Immature natural killer cell (primary cell): ENCODE measurements at regions not wholly inside any gene's neighbourhood (a gene's known extent, or its start where the extent isn't known, plus 50 kb on each side); places are given as distances from the start of the nearest gene placed in this dataset.
"Not testable (repeated sequence)": the region's sequence is repeated elsewhere in the genome, so short reads cannot be mapped to it uniquely, and the experiment has no call there.

Experiments used
- DNase-seq, 3 donors: peaks; one replicate each; pipeline ENCODE4 v3.0.0; 2022; ENCODE audit warnings: mixed read lengths in 1 of 3
- H3K27ac Mint-ChIP-seq, 6 donors: one replicate each; pipeline ENCODE4 v1.8.0; 2020; ENCODE audit warnings: mixed read lengths in 6 of 6, mild to moderate bottlenecking in 5 of 6, inconsistent platforms in 4 of 6, moderate library complexity in 3 of 6
- H3K27me3 Mint-ChIP-seq, 3 donors: one replicate each; pipeline ENCODE4 v1.8.0; 2020 to 2021; ENCODE audit warnings: low read depth in 3 of 3, mild to moderate bottlenecking in 3 of 3, mixed read lengths in 3 of 3, moderate library complexity in 3 of 3, inconsistent platforms in 1 of 3
- H3K36me3 Mint-ChIP-seq, 3 donors: one replicate each; pipeline ENCODE4 v1.8.0; 2020; ENCODE audit warnings: mixed read lengths in 3 of 3, inconsistent platforms in 2 of 3, mild to moderate bottlenecking in 2 of 3
- H3K4me1 Mint-ChIP-seq, 2 donors: one replicate each; pipeline ENCODE4 v1.8.0; 2020; ENCODE audit warnings: inconsistent platforms in 2 of 2, mild to moderate bottlenecking in 2 of 2, mixed read lengths in 2 of 2, moderate library complexity in 1 of 2
- H3K4me3 Mint-ChIP-seq, 5 donors: one replicate each; pipeline ENCODE4 v1.8.0; 2020; ENCODE audit warnings: mild to moderate bottlenecking in 5 of 5, mixed read lengths in 5 of 5, inconsistent platforms in 3 of 5, moderate library complexity in 3 of 5
- H3K9me3 Mint-ChIP-seq, 6 donors: one replicate each; pipeline ENCODE4 v1.8.0; 2020; ENCODE audit warnings: mild to moderate bottlenecking in 6 of 6, mixed read lengths in 6 of 6, inconsistent platforms in 4 of 6, moderate library complexity in 3 of 6

GRCh38 chr2:138066139-138066806, 102.0 kb downstream of the HNMT start:
- Mint-ChIP-seq H3K9me3 (peaks cover 0 to 7% (median under 1%) of the 10 kb centered on the region in 6 donors), H3K27ac (no peak overlapping the region), H3K4me3 (no peak overlapping the region), H3K36me3 (no peaks in the 10 kb centered on the region), H3K4me1 (no peaks in the 10 kb centered on the region), H3K27me3 (no peaks in the 10 kb centered on the region)
- DNase-seq, result no peak

- H3K4me3 Mint-ChIP-seq, result no peak overlapping the region
- H3K9me3 Mint-ChIP-seq, result peaks cover 0 to 7% (median 3%) of the 10 kb centered on the region in 6 donors
- no peak for DNase-seq
- H3K36me3 Mint-ChIP-seq, result no peaks in the 10 kb centered on the region
- H3K27ac Mint-ChIP-seq, result no peak overlapping the region
- no peaks in the 10 kb centered on the region for H3K27me3 Mint-ChIP-seq
- H3K4me1 Mint-ChIP-seq, result no peaks in the 10 kb centered on the region
These were observed 102.6 kb downstream of the HNMT start for GRCh38 chr2:138066841-138067240.

DNA sequence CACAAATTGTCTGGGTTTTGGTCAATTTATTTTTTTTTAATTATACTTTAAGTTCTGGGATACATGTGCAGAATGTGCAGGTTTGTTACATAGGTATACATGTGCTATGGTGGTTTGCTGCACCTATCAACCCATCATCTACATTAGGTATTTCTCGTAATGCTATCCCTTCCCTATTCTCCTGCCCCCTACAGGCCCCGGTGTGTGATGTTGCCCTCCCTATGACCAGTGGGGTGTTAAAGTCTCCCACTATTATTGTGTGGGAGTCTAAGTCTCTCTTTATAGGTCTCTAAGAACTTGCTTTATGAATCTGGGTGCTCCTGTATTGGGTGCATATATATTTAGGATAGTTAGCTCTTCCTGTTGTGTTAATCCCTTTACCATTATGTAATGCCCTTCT, 104.4 kb downstream of the HNMT start:
- not testable (repeated sequence) for H3K27ac Mint-ChIP-seq, H3K4me3 Mint-ChIP-seq, H3K4me1 Mint-ChIP-seq, H3K27me3 Mint-ChIP-seq, DNase-seq, H3K36me3 Mint-ChIP-seq
- H3K9me3 Mint-ChIP-seq, result peaks cover 0 to 15% (median 6%) of the 10 kb centered on the region in 6 donors

GRCh38 chr2:138071042-138071719, 106.9 kb downstream of the HNMT start:
- H3K36me3 Mint-ChIP-seq, H3K27me3 Mint-ChIP-seq, H3K27ac Mint-ChIP-seq, H3K4me3 Mint-ChIP-seq, H3K4me1 Mint-ChIP-seq, DNase-seq: not testable (repeated sequence)
- H3K9me3 Mint-ChIP-seq, result peaks cover under 1 to 17% (median 10%) of the 10 kb centered on the region in 6 donors

DNA sequence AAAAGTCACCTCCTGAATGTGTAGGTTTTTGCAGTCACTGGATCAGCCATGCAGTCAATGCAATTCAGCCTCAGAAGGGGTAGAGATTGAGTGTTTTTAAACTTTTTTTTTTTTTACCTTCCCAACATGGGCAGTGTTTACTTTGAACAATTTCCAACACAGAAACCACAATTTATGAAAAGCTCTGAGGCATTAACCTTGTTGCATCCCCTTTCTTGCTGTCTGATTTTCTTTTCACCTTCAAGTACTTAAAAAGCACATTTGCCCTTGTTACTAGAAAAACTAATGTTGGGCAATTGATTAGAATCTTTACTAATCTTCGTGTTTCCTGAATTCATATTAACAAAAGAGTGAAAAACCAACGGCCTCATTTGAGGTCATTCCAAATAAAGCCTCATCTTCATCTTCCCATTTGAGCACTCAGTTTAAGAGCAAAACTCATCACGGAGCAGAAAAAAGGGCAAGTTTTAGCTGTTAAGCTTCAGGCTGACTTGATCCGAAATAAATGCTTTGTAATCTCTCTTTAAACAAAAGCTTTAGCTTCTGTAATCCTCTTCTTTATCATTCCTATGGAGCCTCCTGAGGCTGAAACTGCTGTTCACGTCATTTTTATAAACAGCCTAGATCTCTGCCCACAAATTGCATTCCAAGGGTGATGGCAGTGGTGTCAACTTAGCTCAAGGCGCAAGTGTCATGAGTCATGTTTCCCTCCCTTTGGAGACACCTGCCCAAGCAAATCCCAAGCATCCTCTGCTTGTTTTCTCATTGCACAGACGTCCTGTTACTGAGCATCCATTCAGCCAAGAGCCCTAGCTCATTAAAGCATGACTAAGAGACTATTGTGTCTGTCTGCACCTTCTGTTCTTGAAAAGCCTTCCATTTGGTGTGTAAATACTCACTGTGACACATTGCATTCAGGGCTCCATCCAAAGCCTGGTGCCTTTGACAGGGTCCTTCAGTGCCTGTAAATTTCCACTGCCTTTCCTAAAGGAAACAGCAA, 107.7 kb downstream of the HNMT start:
- no peak overlapping the region for H3K4me3 Mint-ChIP-seq
- peaks cover 0 to 2% (median 0%) of the 10 kb centered on the region in 3 donors for H3K27me3 Mint-ChIP-seq
- no peaks in the 10 kb centered on the region for H3K4me1 Mint-ChIP-seq
- no peaks in the 10 kb centered on the region for H3K36me3 Mint-ChIP-seq
- peaks cover 3 to 21% (median 13%) of the 10 kb centered on the region in 6 donors for H3K9me3 Mint-ChIP-seq
- no peak overlapping the region for H3K27ac Mint-ChIP-seq
- DNase-seq, result no peak

DNA sequence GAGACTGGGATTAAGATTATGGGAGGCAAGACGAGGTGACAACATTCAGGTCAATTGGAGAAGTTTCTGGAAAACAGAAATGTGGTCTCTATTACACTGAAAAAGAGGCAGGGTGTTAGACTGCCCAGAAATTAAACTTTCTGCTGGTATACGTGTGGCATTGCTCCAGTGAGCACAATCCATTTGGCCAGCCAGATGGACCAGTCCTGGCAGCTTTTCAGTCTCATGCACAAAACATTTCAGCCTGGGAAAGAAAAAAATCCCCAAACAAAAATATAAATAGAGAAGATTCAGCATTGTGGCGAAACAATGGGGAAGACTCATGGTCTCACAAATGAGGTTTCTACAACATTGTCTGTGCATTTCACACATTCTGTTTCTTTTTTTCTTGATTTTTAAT, 113.9 kb downstream of the HNMT start:
- Mint-ChIP-seq H3K27ac (no peak overlapping the region), H3K9me3 (peaks cover 0 to 18% (median 7%) of the 10 kb centered on the region in 6 donors), H3K4me1 (no peaks in the 10 kb centered on the region), H3K36me3 (no peaks in the 10 kb centered on the region), H3K27me3 (peaks cover 0 to 2% (median 2%) of the 10 kb centered on the region in 3 donors), H3K4me3 (no peak overlapping the region)
- no peak for DNase-seq

DNA sequence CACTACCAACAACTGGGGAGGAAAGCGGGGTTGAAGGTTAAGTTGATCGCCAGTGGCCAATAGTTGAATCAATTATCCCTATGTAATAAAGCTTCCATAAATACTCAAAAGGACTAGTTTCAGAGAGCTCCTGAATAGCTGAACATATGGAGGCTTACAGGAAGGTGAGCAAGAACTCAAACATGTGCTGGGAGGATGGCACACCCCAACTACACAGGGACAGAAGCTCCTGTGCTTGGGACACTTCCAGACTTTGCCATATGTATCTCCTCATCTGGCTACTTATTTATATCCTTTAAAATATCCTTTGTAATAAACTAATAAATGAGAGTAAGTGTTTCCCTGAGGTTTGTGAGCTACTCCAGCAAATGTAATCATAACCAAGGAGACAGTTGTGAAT, 115.7 kb downstream of the HNMT start:
- H3K4me3 Mint-ChIP-seq, result no peak overlapping the region
- peaks cover 0 to 2% (median 2%) of the 10 kb centered on the region in 3 donors for H3K27me3 Mint-ChIP-seq
- H3K27ac Mint-ChIP-seq, result no peak overlapping the region
- H3K9me3 Mint-ChIP-seq, result peaks cover 0 to 20% (median 8%) of the 10 kb centered on the region in 6 donors
- DNase-seq, result no peak
- H3K4me1 Mint-ChIP-seq, result no peaks in the 10 kb centered on the region
- no peaks in the 10 kb centered on the region for H3K36me3 Mint-ChIP-seq

GRCh38 chr2:138081225-138082073, 117.2 kb downstream of the HNMT start:
- no peak for DNase-seq
- H3K4me1 Mint-ChIP-seq, result no peaks in the 10 kb centered on the region
- no peaks in the 10 kb centered on the region for H3K36me3 Mint-ChIP-seq
- H3K27ac Mint-ChIP-seq, result no peak overlapping the region
- H3K4me3 Mint-ChIP-seq, result no peak overlapping the region
- peaks cover 0 to 26% (median 4%) of the 10 kb centered on the region in 6 donors for H3K9me3 Mint-ChIP-seq
- peaks cover 0 to 2% (median 2%) of the 10 kb centered on the region in 3 donors for H3K27me3 Mint-ChIP-seq

DNA sequence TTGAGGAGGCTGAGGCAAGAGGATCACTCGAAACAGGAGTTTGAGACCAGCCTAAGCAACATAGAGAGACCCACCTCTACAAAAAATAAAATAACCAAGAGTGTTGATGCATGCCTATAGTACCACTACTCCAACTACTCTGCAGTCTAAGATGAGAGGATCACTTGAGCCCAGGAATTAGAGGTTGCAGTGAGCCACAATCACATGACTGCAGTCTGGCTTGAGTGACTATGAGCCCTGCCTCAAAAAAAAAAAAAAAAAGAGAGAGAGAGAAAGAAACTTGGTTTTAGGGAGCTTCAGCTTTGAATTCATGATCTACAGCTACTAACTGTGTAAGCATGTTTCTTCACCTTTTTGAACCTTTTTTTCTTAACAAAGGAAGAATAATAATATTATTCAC, 119.9 kb downstream of the HNMT start:
- no peak for DNase-seq
- Mint-ChIP-seq H3K9me3 (peaks cover 0 to 22% (median 5%) of the 10 kb centered on the region in 6 donors), H3K4me1 (no peaks in the 10 kb centered on the region), H3K4me3 (no peak overlapping the region), H3K27ac (no peak overlapping the region), H3K36me3 (no peaks in the 10 kb centered on the region), H3K27me3 (peaks cover 0 to 2% (median 2%) of the 10 kb centered on the region in 3 donors)

GRCh38 chr2:138085441-138085840, 121.2 kb downstream of the HNMT start:
- H3K27ac Mint-ChIP-seq, H3K4me1 Mint-ChIP-seq, DNase-seq, H3K27me3 Mint-ChIP-seq, H3K4me3 Mint-ChIP-seq, H3K36me3 Mint-ChIP-seq: not testable (repeated sequence)
- H3K9me3 Mint-ChIP-seq, result peaks cover 0 to 25% (median 5%) of the 10 kb centered on the region in 6 donors

DNA sequence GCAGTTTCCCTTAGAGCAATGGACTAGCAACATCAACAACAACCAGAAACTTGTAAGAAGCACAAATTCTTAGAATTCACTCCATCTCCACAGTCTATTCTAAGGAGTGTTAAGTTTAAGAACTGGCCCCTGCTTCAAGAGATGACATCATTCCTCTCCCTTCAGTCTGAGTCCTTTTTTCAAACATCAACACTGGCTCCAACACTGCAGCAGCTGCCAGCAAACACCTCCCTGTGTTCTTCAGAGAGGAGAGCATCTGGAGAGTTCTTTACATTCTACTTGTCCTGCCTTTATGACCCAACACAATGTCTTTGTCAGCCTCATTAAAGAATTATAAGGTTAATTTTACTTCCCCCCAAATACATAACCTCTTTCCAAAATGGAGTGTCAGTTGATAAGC, 122.3 kb downstream of the HNMT start:
- H3K9me3 Mint-ChIP-seq, result peaks cover 0 to 25% (median 5%) of the 10 kb centered on the region in 6 donors
- no peaks in the 10 kb centered on the region for H3K36me3 Mint-ChIP-seq
- no peaks in the 10 kb centered on the region for H3K4me1 Mint-ChIP-seq
- H3K27ac Mint-ChIP-seq, result no peak overlapping the region
- DNase-seq, result no peak
- H3K4me3 Mint-ChIP-seq, result no peak overlapping the region
- H3K27me3 Mint-ChIP-seq, result peaks cover 0 to 2% (median 0%) of the 10 kb centered on the region in 3 donors

DNA sequence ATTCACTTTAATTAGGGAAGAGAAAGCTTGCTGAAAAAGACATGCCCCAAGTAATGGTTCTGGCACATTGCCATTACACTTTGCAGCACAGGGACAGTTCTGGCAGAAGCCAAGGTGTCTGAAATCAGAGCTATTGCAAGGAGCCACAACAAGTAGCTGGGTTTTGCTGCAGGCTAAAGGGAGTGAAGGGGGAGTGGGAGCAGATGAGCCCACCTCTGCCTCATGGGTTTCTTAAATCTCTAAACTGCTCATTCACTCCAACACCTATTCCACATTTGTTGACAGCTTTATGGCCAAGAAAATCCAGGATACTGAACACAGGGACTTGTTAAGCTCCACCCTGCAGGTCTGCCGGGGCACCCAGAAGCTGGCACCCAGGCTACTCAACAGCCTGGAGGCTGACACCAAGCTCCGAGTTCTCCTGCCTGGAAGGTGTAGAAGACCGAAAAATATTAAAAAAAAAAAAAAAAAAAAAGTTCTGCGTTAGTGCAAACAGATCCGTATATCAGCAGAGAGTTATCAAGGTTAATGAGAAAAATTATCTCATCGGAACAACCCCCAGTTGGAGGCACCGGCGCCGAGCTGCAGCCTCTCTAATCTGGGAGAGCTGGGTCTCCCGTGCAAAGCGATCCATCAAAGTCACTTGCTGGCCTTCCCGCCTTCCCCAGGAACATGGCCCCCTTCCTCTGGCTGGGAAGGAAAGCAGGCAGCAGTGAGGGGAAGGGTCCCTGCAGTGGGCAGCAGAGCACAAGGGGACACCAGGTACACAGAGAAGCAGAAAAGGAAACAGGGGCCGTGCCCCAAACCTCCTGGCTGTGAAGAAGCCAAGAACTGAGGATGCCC, 123.7 kb downstream of the HNMT start:
- Mint-ChIP-seq H3K27me3 (peaks cover 0 to 2% (median 0%) of the 10 kb centered on the region in 3 donors), H3K27ac (no peak overlapping the region), H3K9me3 (peaks cover 0 to 25% (median 5%) of the 10 kb centered on the region in 6 donors), H3K36me3 (no peaks in the 10 kb centered on the region), H3K4me3 (no peak overlapping the region), H3K4me1 (no peaks in the 10 kb centered on the region)
- no peak for DNase-seq
